ENCODE measurements at regions not wholly inside any gene's neighbourhood (a gene's known extent, or its start where the extent isn't known, plus 50 kb on each side); places are given as distances from the start of the nearest gene placed in this dataset.

GRCh38 chr13:73364736-73365135, 305.9 kb downstream of the KLF5 start:
- TF ChIP-seq ZNF671 (CRISPR knock-in tag; IDR thresholded peaks at IDR 0.05): no peak
- no peak for TF ChIP-seq USF2 (CRISPR knock-in tag; IDR thresholded peaks at IDR 0.05)
- no peak for TF ChIP-seq MAX (CRISPR knock-in tag; IDR thresholded peaks at IDR 0.05)
- no peak for TF ChIP-seq ATF6 (CRISPR knock-in tag; IDR thresholded peaks at IDR 0.05)
- TF ChIP-seq CTCF (IDR thresholded peaks at IDR 0.05): no peak

Measured in WTC11 (cell line).